ENCODE measurements at regions not wholly inside any gene's neighbourhood (a gene's known extent, or its start where the extent isn't known, plus 50 kb on each side); places are given as distances from the start of the nearest gene placed in this dataset.

DNA sequence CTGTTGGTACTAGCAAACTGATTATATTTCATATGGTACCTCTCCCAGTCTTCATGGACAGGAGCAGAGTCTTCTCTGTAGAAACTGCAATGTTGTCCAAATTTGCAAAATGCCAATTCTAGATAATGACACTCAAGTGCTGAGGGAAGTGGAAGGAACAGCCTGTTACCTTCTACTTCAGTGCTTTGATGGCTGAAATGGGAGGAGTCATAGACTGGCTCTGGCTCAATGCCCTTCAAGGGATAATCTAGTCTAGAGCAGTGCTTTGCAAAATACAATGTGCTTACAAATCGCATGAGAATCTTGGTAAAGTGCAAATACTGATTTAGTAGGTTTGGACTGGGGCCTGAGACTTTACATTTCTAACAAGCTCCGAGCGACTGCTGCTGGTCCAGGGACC is 51.7 kb upstream of the ACP3 start:
- DNase-seq (ENCODE audit: low spot score): no peak
- Histone ChIP-seq H3K27me3 (ENCODE audit: control insufficient read depth in 4 of 4, insufficient read depth in 4 of 4, low read length in 3 of 4) (peaks cover 0 to 6% (median 0%) of the 10 kb centered on the region in 4 donors), H3K27ac (ENCODE audit: low read depth in 1 of 2, low read length in 2 of 2) (no peak overlapping the region), H3K36me3 (ENCODE audit: control insufficient read depth in 4 of 4, insufficient read depth in 3 of 4, low read depth in 1 of 4, low read length in 3 of 4) (no peaks in the 10 kb centered on the region), H3K4me1 (ENCODE audit: control insufficient read depth in 4 of 4, insufficient read depth in 4 of 4, low read length in 3 of 4) (no peaks in the 10 kb centered on the region), H3K9me3 (ENCODE audit: control insufficient read depth in 4 of 4, low read length in 3 of 4) (peaks cover 0 to 4% (median 2%) of the 10 kb centered on the region in 4 donors), H3K4me3 (ENCODE audit: low read depth in 1 of 3, low read length in 3 of 3) (no peak overlapping the region), H3K9ac (ENCODE audit: low read depth in 1 of 2, low read length in 2 of 2) (no peak overlapping the region)
- WGBS: 92% methylated on average over 3 of the region's 3 CpGs
- TF ChIP-seq JUND (IDR thresholded peaks at IDR 0.05) (no peak), HNF4G (IDR thresholded peaks at IDR 0.05) (no peak)

DNA sequence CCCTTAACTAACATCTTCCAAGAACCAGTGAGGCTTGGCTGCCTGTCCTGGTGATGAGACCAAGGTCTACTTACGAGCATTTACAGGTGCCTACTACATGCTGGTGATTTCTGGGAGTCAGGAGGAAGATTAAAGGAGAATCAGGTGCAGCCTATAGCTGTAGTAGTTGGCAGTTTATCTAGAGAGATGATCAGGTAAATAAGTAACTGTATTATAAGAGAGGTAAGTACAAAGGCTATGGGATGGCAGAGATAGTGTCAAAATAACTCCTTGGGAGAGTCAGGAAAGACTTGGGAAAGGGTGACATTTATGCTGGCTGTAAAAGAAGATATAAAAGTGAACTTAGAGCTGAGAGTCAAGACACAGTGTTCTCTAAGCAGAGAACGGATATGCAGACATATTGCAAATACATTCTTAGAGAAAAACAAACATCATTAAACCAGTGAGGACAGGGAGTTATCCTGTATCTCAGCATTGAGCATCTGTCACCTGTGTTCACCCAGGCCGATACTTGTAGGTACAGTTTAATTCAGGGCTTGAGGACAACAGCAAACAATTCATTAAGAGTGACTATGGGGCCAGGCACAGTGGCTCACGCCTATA is 49.7 kb upstream of the ACP3 start:
- TF ChIP-seq NR2F2 (IDR thresholded peaks at IDR 0.05): no peak
- TF ChIP-seq HNF4G (IDR thresholded peaks at IDR 0.05): no peak
- TF ChIP-seq JUND (IDR thresholded peaks at IDR 0.05): no peak
- no peak for TF ChIP-seq EGR1 (IDR thresholded peaks at IDR 0.05; ENCODE audit: low read depth in 2 of 2)
- TF ChIP-seq, protein P1, sequence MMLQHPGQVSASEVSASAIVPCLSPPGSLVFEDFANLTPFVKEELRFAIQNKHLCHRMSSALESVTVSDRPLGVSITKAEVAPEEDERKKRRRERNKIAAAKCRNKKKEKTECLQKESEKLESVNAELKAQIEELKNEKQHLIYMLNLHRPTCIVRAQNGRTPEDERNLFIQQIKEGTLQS (IDR thresholded peaks at IDR 0.05): no peak
- no peak for TF ChIP-seq FOXA2 (IDR thresholded peaks at IDR 0.05)
- TF ChIP-seq, protein P2, sequence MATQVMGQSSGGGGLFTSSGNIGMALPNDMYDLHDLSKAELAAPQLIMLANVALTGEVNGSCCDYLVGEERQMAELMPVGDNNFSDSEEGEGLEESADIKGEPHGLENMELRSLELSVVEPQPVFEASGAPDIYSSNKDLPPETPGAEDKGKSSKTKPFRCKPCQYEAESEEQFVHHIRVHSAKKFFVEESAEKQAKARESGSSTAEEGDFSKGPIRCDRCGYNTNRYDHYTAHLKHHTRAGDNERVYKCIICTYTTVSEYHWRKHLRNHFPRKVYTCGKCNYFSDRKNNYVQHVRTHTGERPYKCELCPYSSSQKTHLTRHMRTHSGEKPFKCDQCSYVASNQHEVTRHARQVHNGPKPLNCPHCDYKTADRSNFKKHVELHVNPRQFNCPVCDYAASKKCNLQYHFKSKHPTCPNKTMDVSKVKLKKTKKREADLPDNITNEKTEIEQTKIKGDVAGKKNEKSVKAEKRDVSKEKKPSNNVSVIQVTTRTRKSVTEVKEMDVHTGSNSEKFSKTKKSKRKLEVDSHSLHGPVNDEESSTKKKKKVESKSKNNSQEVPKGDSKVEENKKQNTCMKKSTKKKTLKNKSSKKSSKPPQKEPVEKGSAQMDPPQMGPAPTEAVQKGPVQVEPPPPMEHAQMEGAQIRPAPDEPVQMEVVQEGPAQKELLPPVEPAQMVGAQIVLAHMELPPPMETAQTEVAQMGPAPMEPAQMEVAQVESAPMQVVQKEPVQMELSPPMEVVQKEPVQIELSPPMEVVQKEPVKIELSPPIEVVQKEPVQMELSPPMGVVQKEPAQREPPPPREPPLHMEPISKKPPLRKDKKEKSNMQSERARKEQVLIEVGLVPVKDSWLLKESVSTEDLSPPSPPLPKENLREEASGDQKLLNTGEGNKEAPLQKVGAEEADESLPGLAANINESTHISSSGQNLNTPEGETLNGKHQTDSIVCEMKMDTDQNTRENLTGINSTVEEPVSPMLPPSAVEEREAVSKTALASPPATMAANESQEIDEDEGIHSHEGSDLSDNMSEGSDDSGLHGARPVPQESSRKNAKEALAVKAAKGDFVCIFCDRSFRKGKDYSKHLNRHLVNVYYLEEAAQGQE (IDR thresholded peaks at IDR 0.05): no peak
- no peak for TF ChIP-seq FOXA1 (IDR thresholded peaks at IDR 0.05)
- no peak for TF ChIP-seq RAD21 (IDR thresholded peaks at IDR 0.05)
- TF ChIP-seq, protein P3, sequence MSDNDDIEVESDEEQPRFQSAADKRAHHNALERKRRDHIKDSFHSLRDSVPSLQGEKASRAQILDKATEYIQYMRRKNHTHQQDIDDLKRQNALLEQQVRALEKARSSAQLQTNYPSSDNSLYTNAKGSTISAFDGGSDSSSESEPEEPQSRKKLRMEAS (IDR thresholded peaks at IDR 0.05): no peak
- TF ChIP-seq HNF4A (conservative IDR thresholded peaks at IDR 0.05): no peak
- TF ChIP-seq RXRA (IDR thresholded peaks at IDR 0.05): no peak
- H3K9me3 ChIP-seq (ENCODE audit: control insufficient read depth in 4 of 4, low read length in 3 of 4): peaks cover 0 to 4% (median 2%) of the 10 kb centered on the region in 4 donors
- WGBS: 84% methylated on average over 4 of the region's 4 CpGs
- H3K27me3 ChIP-seq (ENCODE audit: control insufficient read depth in 4 of 4, insufficient read depth in 4 of 4, low read length in 3 of 4): peaks cover 0 to 6% (median 0%) of the 10 kb centered on the region in 4 donors
- no peak overlapping the region for H3K9ac ChIP-seq (ENCODE audit: low read depth in 1 of 2, low read length in 2 of 2)
- H3K36me3 ChIP-seq (ENCODE audit: control insufficient read depth in 4 of 4, insufficient read depth in 3 of 4, low read depth in 1 of 4, low read length in 3 of 4): no peaks in the 10 kb centered on the region
- no peak overlapping the region for H3K27ac ChIP-seq (ENCODE audit: low read depth in 1 of 2, low read length in 2 of 2)
- DNase-seq (ENCODE audit: low spot score): no peak
- no peak overlapping the region for H3K4me3 ChIP-seq (ENCODE audit: low read depth in 1 of 3, low read length in 3 of 3)
- H3K4me1 ChIP-seq (ENCODE audit: control insufficient read depth in 4 of 4, insufficient read depth in 4 of 4, low read length in 3 of 4): no peaks in the 10 kb centered on the region

All from liver (tissue), 7 donors.